ENCODE measurements at regions not wholly inside any gene's neighbourhood (a gene's known extent, or its start where the extent isn't known, plus 50 kb on each side); places are given as distances from the start of the nearest gene placed in this dataset.

DNA sequence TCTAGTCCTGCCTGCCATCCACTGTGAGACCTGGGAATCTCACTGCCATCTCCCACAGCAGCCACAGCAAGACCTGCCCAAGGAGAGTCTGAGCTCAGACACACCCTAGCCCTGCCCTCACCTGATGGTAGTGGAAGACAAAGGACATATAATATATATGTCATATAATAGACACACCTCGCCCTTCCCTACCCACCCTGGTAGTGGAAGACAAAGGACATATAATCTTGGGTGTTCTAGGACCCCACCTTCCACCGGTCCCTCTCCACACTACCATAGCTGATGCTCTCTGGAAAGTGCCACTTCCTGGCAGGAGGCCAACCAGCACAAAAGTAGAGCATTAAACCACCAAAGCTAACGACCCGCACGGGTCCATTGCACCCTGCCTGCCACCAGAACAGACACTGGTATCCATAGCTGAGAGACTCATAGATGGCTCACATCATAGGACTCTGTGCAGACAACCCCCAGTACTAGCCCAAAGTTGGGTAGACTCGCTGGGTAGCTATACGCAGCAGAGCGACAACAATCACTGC, 545.6 kb downstream of the CAAP1 start:
- intact Hi-C loops (cut with DNase I): no loop called here

DNA sequence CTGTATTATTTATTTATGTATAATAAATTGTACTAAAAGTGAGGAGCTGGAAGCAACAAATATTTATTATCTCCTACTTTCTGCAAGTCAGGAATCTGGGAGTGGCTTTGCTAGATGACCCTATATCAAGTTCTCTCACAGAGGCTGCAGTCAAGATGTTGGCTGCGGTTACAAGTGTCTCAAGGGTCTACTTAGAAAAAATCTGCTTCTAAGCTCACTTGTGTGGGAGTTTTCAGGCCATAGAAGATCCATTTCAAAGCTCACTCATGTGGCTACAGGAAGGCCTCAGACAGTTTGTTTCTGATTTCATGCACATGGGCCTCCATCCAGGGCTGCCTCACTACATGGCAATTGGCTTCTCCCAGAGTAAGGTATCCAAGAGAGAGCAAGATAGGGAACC, 551.1 kb downstream of the CAAP1 start:
- Histone ChIP-seq H3K36me3 (ENCODE audit: control insufficient read depth in 1 of 2, insufficient read depth in 2 of 2, low read length in 1 of 2) (no peaks in the 10 kb centered on the region), H3K27me3 (ENCODE audit: control insufficient read depth in 1 of 2, insufficient read depth in 2 of 2, low read length in 1 of 2) (no peaks in the 10 kb centered on the region), H3K9me3 (ENCODE audit: control insufficient read depth, low read length) (no peaks in the 10 kb centered on the region), H3K27ac (ENCODE audit: low read depth in 1 of 2, low read length in 2 of 2) (no peak overlapping the region), H3K4me1 (ENCODE audit: control insufficient read depth in 1 of 2, insufficient read depth in 2 of 2, low read length in 2 of 2) (no peaks in the 10 kb centered on the region), H3K4me3 (ENCODE audit: low read length in 2 of 2) (no peak overlapping the region)
- 63 to 64% methylated on average over 1 of the region's 1 CpG for WGBS, 2 donors
- intact Hi-C loops (cut with DNase I): no loop called here
- DNase-seq: no peak
- ATAC-seq (ENCODE audit: low FRiP score): no peak

More for the DNA sequence above, 545.6 kb downstream of the CAAP1 start:
- peaks cover 1% of the 10 kb centered on the region for H3K9me3 ChIP-seq (ENCODE audit: control insufficient read depth, low read length)
- no peaks in the 10 kb centered on the region for H3K36me3 ChIP-seq (ENCODE audit: control insufficient read depth in 1 of 2, insufficient read depth in 2 of 2, low read length in 1 of 2)
- no peaks in the 10 kb centered on the region for H3K27me3 ChIP-seq (ENCODE audit: control insufficient read depth in 1 of 2, insufficient read depth in 2 of 2, low read length in 1 of 2)
- DNase-seq (no peak), ATAC-seq (ENCODE audit: low FRiP score) (no peak)
- no peak overlapping the region for H3K4me3 ChIP-seq (ENCODE audit: low read length in 2 of 2)
- 75 to 89% methylated on average over 8 of the region's 8 CpGs for WGBS, 2 donors
- no peak overlapping the region for H3K27ac ChIP-seq (ENCODE audit: low read depth in 1 of 2, low read length in 2 of 2)
- H3K4me1 ChIP-seq (ENCODE audit: control insufficient read depth in 1 of 2, insufficient read depth in 2 of 2, low read length in 2 of 2): no peaks in the 10 kb centered on the region

DNA sequence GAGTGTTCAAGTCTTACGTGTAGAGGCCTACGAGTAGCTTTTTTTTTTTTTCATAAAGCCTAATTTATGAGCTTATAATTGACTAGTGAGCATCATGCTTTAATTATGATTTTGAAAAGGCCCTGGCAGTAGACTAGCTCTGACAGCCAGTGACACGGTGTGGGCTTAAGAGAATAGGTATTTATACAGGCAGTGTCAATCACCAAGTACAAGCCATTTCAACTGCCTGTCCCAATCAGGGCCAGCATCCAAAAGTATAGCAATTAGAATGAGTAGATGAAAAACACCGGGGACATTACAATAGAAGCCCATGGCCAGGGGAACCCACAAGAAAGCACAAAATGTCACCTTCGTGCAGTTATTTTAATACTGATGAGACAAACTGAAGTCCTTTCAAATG, 552.8 kb downstream of the CAAP1 start:
- intact Hi-C loops (cut with DNase I): no loop called here
- no peaks in the 10 kb centered on the region for H3K27me3 ChIP-seq (ENCODE audit: control insufficient read depth in 1 of 2, insufficient read depth in 2 of 2, low read length in 1 of 2)
- DNase-seq (no peak), ATAC-seq (ENCODE audit: low FRiP score) (no peak)
- H3K4me1 ChIP-seq (ENCODE audit: control insufficient read depth in 1 of 2, insufficient read depth in 2 of 2, low read length in 2 of 2): no peaks in the 10 kb centered on the region
- H3K36me3 ChIP-seq (ENCODE audit: control insufficient read depth in 1 of 2, insufficient read depth in 2 of 2, low read length in 1 of 2): no peaks in the 10 kb centered on the region
- no peak overlapping the region for H3K27ac ChIP-seq (ENCODE audit: low read depth in 1 of 2, low read length in 2 of 2)
- no peak overlapping the region for H3K4me3 ChIP-seq (ENCODE audit: low read length in 2 of 2)
- 65 to 66% methylated on average over 5 of the region's 5 CpGs for WGBS, 2 donors
- no peaks in the 10 kb centered on the region for H3K9me3 ChIP-seq (ENCODE audit: control insufficient read depth, low read length)

DNA sequence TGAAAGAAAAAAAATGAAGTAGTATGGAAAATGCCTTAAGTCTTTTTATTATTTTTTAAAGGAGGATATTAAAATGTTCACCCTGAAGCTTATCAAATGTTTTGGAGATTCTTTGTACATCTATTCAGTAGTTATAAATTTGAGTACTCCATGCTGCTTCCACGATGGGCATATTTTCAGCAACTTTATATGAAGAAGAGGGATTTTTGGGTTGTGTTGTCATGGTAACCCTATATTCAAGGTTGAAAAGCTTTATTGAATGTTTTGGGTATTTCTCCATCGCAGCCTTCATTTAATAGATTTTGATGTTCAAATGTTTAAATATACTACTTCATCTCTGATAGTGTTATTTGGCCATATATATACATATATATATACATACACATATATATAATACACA, 557.5 kb downstream of the CAAP1 start:
- intact Hi-C loops (cut with DNase I): no loop called here
- Histone ChIP-seq H3K4me1 (ENCODE audit: control insufficient read depth in 1 of 2, insufficient read depth in 2 of 2, low read length in 2 of 2) (no peaks in the 10 kb centered on the region), H3K4me3 (ENCODE audit: low read length in 2 of 2) (no peak overlapping the region), H3K36me3 (ENCODE audit: control insufficient read depth in 1 of 2, insufficient read depth in 2 of 2, low read length in 1 of 2) (no peaks in the 10 kb centered on the region), H3K27me3 (ENCODE audit: control insufficient read depth in 1 of 2, insufficient read depth in 2 of 2, low read length in 1 of 2) (no peaks in the 10 kb centered on the region), H3K27ac (ENCODE audit: low read depth in 1 of 2, low read length in 2 of 2) (no peak overlapping the region), H3K9me3 (ENCODE audit: control insufficient read depth, low read length) (no peaks in the 10 kb centered on the region)
- DNase-seq (no peak), ATAC-seq (ENCODE audit: low FRiP score) (no peak)
- 78 to 84% methylated on average over 2 of the region's 2 CpGs for WGBS, 2 donors

DNA sequence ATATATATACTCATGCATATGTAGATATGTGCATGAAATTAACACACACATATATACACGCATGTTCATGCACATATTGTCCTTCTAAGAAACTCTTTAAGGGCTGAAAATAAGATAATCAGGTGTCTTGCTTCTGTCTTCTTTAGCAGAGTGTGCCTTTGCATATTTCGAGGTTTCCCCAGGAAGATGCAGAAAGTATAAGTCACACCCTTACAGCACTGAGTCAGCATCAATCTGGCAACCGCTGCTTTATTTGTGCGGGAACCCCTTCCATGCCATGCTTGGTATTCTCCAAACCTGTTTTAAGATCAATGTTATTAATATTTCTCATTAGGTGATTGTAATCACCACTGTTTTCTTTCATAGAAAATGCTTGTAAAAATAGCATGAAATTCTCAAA, 557.9 kb downstream of the CAAP1 start:
- no peak overlapping the region for H3K4me3 ChIP-seq (ENCODE audit: low read length in 2 of 2)
- ATAC-seq (ENCODE audit: low FRiP score): no peak
- 87 to 89% methylated on average over 4 of the region's 4 CpGs for WGBS, 2 donors

DNA sequence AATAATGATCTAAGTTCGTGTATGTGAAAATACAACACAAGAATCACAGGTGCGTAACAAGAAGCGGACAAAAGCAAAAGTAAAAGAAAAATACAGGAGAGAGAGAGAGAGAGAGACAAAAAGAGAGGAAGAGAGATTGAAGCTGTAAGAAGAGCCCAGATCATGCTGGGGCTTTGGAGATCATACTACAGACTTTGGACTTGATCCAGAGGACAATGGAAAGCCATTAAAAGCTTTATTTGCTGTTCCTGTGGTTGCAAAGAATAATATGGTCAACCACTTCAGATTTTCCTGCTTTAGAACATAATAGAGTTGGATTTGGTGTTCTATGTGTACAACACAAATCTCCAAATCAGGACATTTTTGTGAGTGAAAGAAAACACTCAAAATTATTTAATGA, 561.4 kb downstream of the CAAP1 start:
- intact Hi-C loops (cut with DNase I): no loop called here
- no peak overlapping the region for H3K27ac ChIP-seq (ENCODE audit: low read depth in 1 of 2, low read length in 2 of 2)
- WGBS, 2 donors: 94 to 95% methylated on average over 3 of the region's 3 CpGs
- H3K4me3 ChIP-seq (ENCODE audit: low read length in 2 of 2): no peak overlapping the region
- H3K9me3 ChIP-seq (ENCODE audit: control insufficient read depth, low read length): no peaks in the 10 kb centered on the region
- H3K4me1 ChIP-seq (ENCODE audit: control insufficient read depth in 1 of 2, insufficient read depth in 2 of 2, low read length in 2 of 2): no peaks in the 10 kb centered on the region
- DNase-seq: no peak
- H3K27me3 ChIP-seq (ENCODE audit: control insufficient read depth in 1 of 2, insufficient read depth in 2 of 2, low read length in 1 of 2): no peaks in the 10 kb centered on the region
- no peaks in the 10 kb centered on the region for H3K36me3 ChIP-seq (ENCODE audit: control insufficient read depth in 1 of 2, insufficient read depth in 2 of 2, low read length in 1 of 2)
- ATAC-seq (ENCODE audit: low FRiP score): no peak

More for the DNA sequence above, 557.9 kb downstream of the CAAP1 start:
- no peak for DNase-seq
- Histone ChIP-seq H3K9me3 (ENCODE audit: control insufficient read depth, low read length) (no peaks in the 10 kb centered on the region), H3K36me3 (ENCODE audit: control insufficient read depth in 1 of 2, insufficient read depth in 2 of 2, low read length in 1 of 2) (no peaks in the 10 kb centered on the region), H3K4me1 (ENCODE audit: control insufficient read depth in 1 of 2, insufficient read depth in 2 of 2, low read length in 2 of 2) (no peaks in the 10 kb centered on the region), H3K27ac (ENCODE audit: low read depth in 1 of 2, low read length in 2 of 2) (no peak overlapping the region), H3K27me3 (ENCODE audit: control insufficient read depth in 1 of 2, insufficient read depth in 2 of 2, low read length in 1 of 2) (no peaks in the 10 kb centered on the region)
- intact Hi-C loops (cut with DNase I): no loop called here

DNA sequence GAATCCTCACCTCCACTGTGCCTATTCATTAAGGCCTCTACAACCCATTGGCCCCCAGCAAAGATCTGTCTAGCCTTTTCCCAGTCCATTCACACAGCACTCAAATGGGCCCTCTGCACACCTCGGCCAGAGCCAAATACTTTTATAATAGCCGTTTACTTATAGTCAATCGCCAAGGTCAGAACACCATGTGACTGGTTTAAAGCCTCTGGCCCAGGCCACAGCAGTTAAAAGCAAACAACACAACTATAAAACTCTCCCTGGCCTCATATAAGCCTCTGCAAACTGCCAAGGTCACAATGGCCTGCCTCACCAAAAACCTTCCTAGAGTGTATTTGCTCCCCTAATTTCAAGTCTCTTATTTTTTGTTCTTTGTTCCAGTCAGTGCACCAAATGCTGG, 562.6 kb downstream of the CAAP1 start:
- no peaks in the 10 kb centered on the region for H3K36me3 ChIP-seq (ENCODE audit: control insufficient read depth in 1 of 2, insufficient read depth in 2 of 2, low read length in 1 of 2)
- WGBS, 2 donors: 75 to 77% methylated on average over 3 of the region's 3 CpGs
- no peak for ATAC-seq (ENCODE audit: low FRiP score)
- H3K9me3 ChIP-seq (ENCODE audit: control insufficient read depth, low read length): no peaks in the 10 kb centered on the region
- no peak for DNase-seq
- intact Hi-C loops (cut with DNase I): no loop called here
- H3K27ac ChIP-seq (ENCODE audit: low read depth in 1 of 2, low read length in 2 of 2): no peak overlapping the region
- H3K4me3 ChIP-seq (ENCODE audit: low read length in 2 of 2): no peak overlapping the region
- H3K4me1 ChIP-seq (ENCODE audit: control insufficient read depth in 1 of 2, insufficient read depth in 2 of 2, low read length in 2 of 2): no peaks in the 10 kb centered on the region
- H3K27me3 ChIP-seq (ENCODE audit: control insufficient read depth in 1 of 2, insufficient read depth in 2 of 2, low read length in 1 of 2): no peaks in the 10 kb centered on the region

DNA sequence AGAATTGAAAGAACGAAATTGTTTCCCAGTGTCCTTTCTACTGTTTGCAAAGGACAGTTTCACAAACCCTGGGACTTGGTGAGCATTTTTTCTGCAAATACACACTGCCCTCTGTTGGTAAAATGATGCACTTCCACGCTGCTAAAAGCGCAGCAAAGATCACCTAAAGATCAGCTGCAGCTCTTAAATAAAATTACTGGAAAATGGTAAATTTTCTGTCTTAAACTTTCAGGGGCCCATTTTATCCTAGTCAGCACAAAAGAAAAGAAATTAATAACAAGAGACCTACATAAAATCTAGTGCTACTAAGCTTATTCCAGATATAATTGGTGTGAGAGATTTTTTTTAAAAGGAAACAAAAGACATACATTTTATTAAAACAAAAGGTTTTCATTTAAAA, 566.0 kb downstream of the CAAP1 start:
- no peaks in the 10 kb centered on the region for H3K36me3 ChIP-seq (ENCODE audit: control insufficient read depth in 1 of 2, insufficient read depth in 2 of 2, low read length in 1 of 2)
- H3K27me3 ChIP-seq (ENCODE audit: control insufficient read depth in 1 of 2, insufficient read depth in 2 of 2, low read length in 1 of 2): no peaks in the 10 kb centered on the region
- H3K9me3 ChIP-seq (ENCODE audit: control insufficient read depth, low read length): no peaks in the 10 kb centered on the region
- WGBS, 2 donors: 1 to 2% methylated on average over 3 of the region's 3 CpGs
- intact Hi-C loops (cut with DNase I): no loop called here
- no peak overlapping the region for H3K4me3 ChIP-seq (ENCODE audit: low read length in 2 of 2)
- no peaks in the 10 kb centered on the region for H3K4me1 ChIP-seq (ENCODE audit: control insufficient read depth in 1 of 2, insufficient read depth in 2 of 2, low read length in 2 of 2)
- no peak overlapping the region for H3K27ac ChIP-seq (ENCODE audit: low read depth in 1 of 2, low read length in 2 of 2)
- ATAC-seq (ENCODE audit: low FRiP score) (no peak), DNase-seq (no peak)

DNA sequence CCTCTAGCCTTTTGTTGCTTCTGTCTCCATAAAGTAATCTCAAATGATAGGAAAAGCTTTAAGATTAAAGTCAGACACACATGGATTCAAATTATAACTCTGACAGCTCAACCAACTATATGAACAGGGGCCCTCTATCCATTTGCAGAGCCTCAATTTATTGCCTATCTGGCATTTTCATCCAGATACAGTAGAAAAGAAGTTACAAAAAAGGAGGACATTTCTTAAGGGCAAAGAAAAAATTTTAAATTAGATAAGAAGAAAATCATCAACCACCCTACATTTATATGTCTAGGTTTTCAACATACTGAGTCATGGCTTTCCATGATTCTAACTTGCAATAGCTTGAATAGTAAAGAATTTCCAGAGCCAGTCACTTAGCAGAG, 567.2 kb downstream of the CAAP1 start:
- H3K4me3 ChIP-seq (ENCODE audit: low read length in 2 of 2): no peak overlapping the region
- intact Hi-C loops (cut with DNase I): no loop called here
- H3K27ac ChIP-seq (ENCODE audit: low read depth in 1 of 2, low read length in 2 of 2): no peak overlapping the region
- no peaks in the 10 kb centered on the region for H3K9me3 ChIP-seq (ENCODE audit: control insufficient read depth, low read length)
- no peak for DNase-seq
- H3K4me1 ChIP-seq (ENCODE audit: control insufficient read depth in 1 of 2, insufficient read depth in 2 of 2, low read length in 2 of 2): no peaks in the 10 kb centered on the region
- H3K36me3 ChIP-seq (ENCODE audit: control insufficient read depth in 1 of 2, insufficient read depth in 2 of 2, low read length in 1 of 2): no peaks in the 10 kb centered on the region
- no peak for ATAC-seq (ENCODE audit: low FRiP score)
- no peaks in the 10 kb centered on the region for H3K27me3 ChIP-seq (ENCODE audit: control insufficient read depth in 1 of 2, insufficient read depth in 2 of 2, low read length in 1 of 2)

Measured in aorta (tissue), 5 donors.